ENCODE measurements at regions not wholly inside any gene's neighbourhood (a gene's known extent, or its start where the extent isn't known, plus 50 kb on each side); places are given as distances from the start of the nearest gene placed in this dataset.

- TF ChIP-seq PPARA (CRISPR knock-in tag; IDR thresholded peaks at IDR 0.05; ENCODE audit: borderline replicate concordance) (no peak), OSR1 (CRISPR knock-in tag; IDR thresholded peaks at IDR 0.05) (no peak)
- ATAC-seq: peak; percentile 75; the same call in 1 of the 3 replicates
Measured at GRCh38 chr2:177056481-177056929, 156.1 kb upstream of the HNRNPA3 start.

GRCh38 chr2:177058747-177059146 lies 153.8 kb upstream of the HNRNPA3 start:
- TF ChIP-seq, protein P1, sequence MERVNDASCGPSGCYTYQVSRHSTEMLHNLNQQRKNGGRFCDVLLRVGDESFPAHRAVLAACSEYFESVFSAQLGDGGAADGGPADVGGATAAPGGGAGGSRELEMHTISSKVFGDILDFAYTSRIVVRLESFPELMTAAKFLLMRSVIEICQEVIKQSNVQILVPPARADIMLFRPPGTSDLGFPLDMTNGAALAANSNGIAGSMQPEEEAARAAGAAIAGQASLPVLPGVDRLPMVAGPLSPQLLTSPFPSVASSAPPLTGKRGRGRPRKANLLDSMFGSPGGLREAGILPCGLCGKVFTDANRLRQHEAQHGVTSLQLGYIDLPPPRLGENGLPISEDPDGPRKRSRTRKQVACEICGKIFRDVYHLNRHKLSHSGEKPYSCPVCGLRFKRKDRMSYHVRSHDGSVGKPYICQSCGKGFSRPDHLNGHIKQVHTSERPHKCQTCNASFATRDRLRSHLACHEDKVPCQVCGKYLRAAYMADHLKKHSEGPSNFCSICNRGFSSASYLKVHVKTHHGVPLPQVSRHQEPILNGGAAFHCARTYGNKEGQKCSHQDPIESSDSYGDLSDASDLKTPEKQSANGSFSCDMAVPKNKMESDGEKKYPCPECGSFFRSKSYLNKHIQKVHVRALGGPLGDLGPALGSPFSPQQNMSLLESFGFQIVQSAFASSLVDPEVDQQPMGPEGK (CRISPR knock-in tag; IDR thresholded peaks at IDR 0.05; ENCODE audit: borderline replicate concordance): no peak
- no peak for TF ChIP-seq SNAI2 (CRISPR knock-in tag; IDR thresholded peaks at IDR 0.05)
- ATAC-seq: no peak

GRCh38 chr2:177059293-177059692 lies 153.3 kb upstream of the HNRNPA3 start:
- no peak for TF ChIP-seq TSHZ2 (CRISPR knock-in tag; IDR thresholded peaks at IDR 0.05)
- TF ChIP-seq SNAI2 (CRISPR knock-in tag; IDR thresholded peaks at IDR 0.05): no peak
- peak; percentile 52 for TF ChIP-seq ISL1 (CRISPR knock-in tag; IDR thresholded peaks at IDR 0.05)
- ATAC-seq: no peak

GRCh38 chr2:177063331-177063730 lies 149.3 kb upstream of the HNRNPA3 start:
- no peak for ATAC-seq
- TF ChIP-seq ARNTL (CRISPR knock-in tag; IDR thresholded peaks at IDR 0.05; ENCODE audit: borderline replicate concordance, low read depth): no peak
- no peak for TF ChIP-seq OSR1 (CRISPR knock-in tag; IDR thresholded peaks at IDR 0.05)
- TF ChIP-seq CREB5 (CRISPR knock-in tag; IDR thresholded peaks at IDR 0.05; ENCODE audit: low read depth): no peak
- TF ChIP-seq ZFP30 (CRISPR knock-in tag; IDR thresholded peaks at IDR 0.05): no peak
- no peak for TF ChIP-seq SNAI2 (CRISPR knock-in tag; IDR thresholded peaks at IDR 0.05)
- no peak for TF ChIP-seq ISL1 (CRISPR knock-in tag; IDR thresholded peaks at IDR 0.05)
- no peak for TF ChIP-seq ESRRG (CRISPR knock-in tag; IDR thresholded peaks at IDR 0.05)
- no peak for TF ChIP-seq POU6F1 (CRISPR knock-in tag; IDR thresholded peaks at IDR 0.05; ENCODE audit: borderline replicate concordance, low read depth)
- TF ChIP-seq GLIS3 (CRISPR knock-in tag; IDR thresholded peaks at IDR 0.05): no peak
- no peak for TF ChIP-seq ZNF565 (CRISPR knock-in tag; conservative IDR thresholded peaks at IDR 0.05; ENCODE audit: low read depth)
- TF ChIP-seq PPARA (CRISPR knock-in tag; IDR thresholded peaks at IDR 0.05; ENCODE audit: borderline replicate concordance): no peak

GRCh38 chr2:177064422-177064821 lies 148.2 kb upstream of the HNRNPA3 start:
- no peak for ATAC-seq
- TF ChIP-seq, protein P1 (CRISPR knock-in tag; IDR thresholded peaks at IDR 0.05; ENCODE audit: borderline replicate concordance): no peak
- TF ChIP-seq ISL1 (CRISPR knock-in tag; IDR thresholded peaks at IDR 0.05) (no peak), ZNF8 (CRISPR knock-in tag; IDR thresholded peaks at IDR 0.05) (no peak), PPARA (CRISPR knock-in tag; IDR thresholded peaks at IDR 0.05; ENCODE audit: borderline replicate concordance) (no peak), ZC3H10 (CRISPR knock-in tag; IDR thresholded peaks at IDR 0.05) (no peak)
